Activated T-cell treated with anti-CD3 and anti-CD28 coated beads for 1 hour (primary cell): ENCODE measurements at regions not wholly inside any gene's neighbourhood (a gene's known extent, or its start where the extent isn't known, plus 50 kb on each side); places are given as distances from the start of the nearest gene placed in this dataset.

Source experiments
- DNase-seq: peaks from one replicate; pipeline ENCODE4 v3.0.0-alpha.2; 2020; ENCODE audit warnings: low read depth

- DNase-seq, result no peak
Observed at GRCh38 chr2:180461761-180462160, 454.7 kb upstream of the CWC22 start.

GRCh38 chr2:180456801-180457200, 449.7 kb upstream of the CWC22 start:
- DNase-seq, result no peak

GRCh38 chr2:180450841-180451240, 443.7 kb upstream of the CWC22 start:
- DNase-seq, result no peak

GRCh38 chr2:180449171-180449915, 442.2 kb upstream of the CWC22 start:
- DNase-seq, result no peak

- no peak for DNase-seq
Observed at GRCh38 chr2:180446492-180446891, 439.4 kb upstream of the CWC22 start.

- no peak for DNase-seq
Observed at GRCh38 chr2:180443888-180444287, 436.8 kb upstream of the CWC22 start.

GRCh38 chr2:180442860-180443644, 436.0 kb upstream of the CWC22 start:
- DNase-seq, result no peak

GRCh38 chr2:180419212-180419611, 412.1 kb upstream of the CWC22 start:
- no peak for DNase-seq

GRCh38 chr2:180416627-180417026, 409.5 kb upstream of the CWC22 start:
- DNase-seq, result no peak

- no peak for DNase-seq
Observed at GRCh38 chr2:180413336-180413735, 406.2 kb upstream of the CWC22 start.

- DNase-seq, result no peak
Observed at GRCh38 chr2:180412219-180412618, 405.1 kb upstream of the CWC22 start.

- DNase-seq, result no peak
Observed at GRCh38 chr2:180411661-180412060, 404.6 kb upstream of the CWC22 start.

- DNase-seq, result no peak
Observed at GRCh38 chr2:180406687-180407086, 399.6 kb upstream of the CWC22 start.

- no peak for DNase-seq
Observed at GRCh38 chr2:180405520-180405919, 398.4 kb upstream of the CWC22 start.

- DNase-seq, result no peak
Observed at GRCh38 chr2:180394305-180394704, 387.2 kb upstream of the CWC22 start.

GRCh38 chr2:180385601-180386201, 378.6 kb upstream of the CWC22 start:
- no peak for DNase-seq

GRCh38 chr2:180376066-180376465, 369.0 kb upstream of the CWC22 start:
- DNase-seq, result no peak

GRCh38 chr2:180374502-180375281, 367.6 kb upstream of the CWC22 start:
- DNase-seq, result no peak

- DNase-seq, result no peak
Observed at GRCh38 chr2:180370511-180371205, 363.6 kb upstream of the CWC22 start.

GRCh38 chr2:180368881-180369280, 361.8 kb upstream of the CWC22 start:
- no peak for DNase-seq

GRCh38 chr2:180367815-180368214, 360.7 kb upstream of the CWC22 start:
- DNase-seq, result no peak

- no peak for DNase-seq
Observed at GRCh38 chr2:180366481-180366880, 359.4 kb upstream of the CWC22 start.
